Globus pallidus (tissue), 1 donor: ENCODE measurements at regions not wholly inside any gene's neighbourhood (a gene's known extent, or its start where the extent isn't known, plus 50 kb on each side); places are given as distances from the start of the nearest gene placed in this dataset.

Experiments used
- DNase-seq: peaks from one replicate; pipeline ENCODE4 v3.0.0-alpha.2; 2015; ENCODE audit warnings: low spot score

GRCh38 chr6:18784794-18785193 lies 397.6 kb downstream of the RNF144B start:
- no peak for DNase-seq

GRCh38 chr6:18785810-18786490 lies 398.8 kb downstream of the RNF144B start:
- DNase-seq, result no peak

GRCh38 chr6:18792866-18793265 lies 405.7 kb downstream of the RNF144B start:
- DNase-seq, result no peak

- no peak for DNase-seq
These were observed 408.6 kb downstream of the RNF144B start for GRCh38 chr6:18795726-18796125.

GRCh38 chr6:18820725-18821124 lies 433.6 kb downstream of the RNF144B start:
- DNase-seq, result no peak

- no peak for DNase-seq
These were observed 436.7 kb downstream of the RNF144B start for GRCh38 chr6:18823782-18824386.

GRCh38 chr6:18829272-18829870 lies 442.2 kb downstream of the RNF144B start:
- no peak for DNase-seq

GRCh38 chr6:18835976-18836375 lies 448.8 kb downstream of the RNF144B start:
- DNase-seq, result no peak

GRCh38 chr6:18837013-18837412 lies 449.9 kb downstream of the RNF144B start:
- no peak for DNase-seq

GRCh38 chr6:18842534-18842933 lies 455.4 kb downstream of the RNF144B start:
- DNase-seq, result no peak

- no peak for DNase-seq
These were observed 458.7 kb downstream of the RNF144B start for GRCh38 chr6:18845896-18846295.

- DNase-seq, result no peak
These were observed 459.2 kb downstream of the RNF144B start for GRCh38 chr6:18846327-18846726.

- DNase-seq, result no peak
These were observed 474.1 kb downstream of the RNF144B start for GRCh38 chr6:18861204-18861603.

- DNase-seq, result no peak
These were observed 496.1 kb downstream of the RNF144B start for GRCh38 chr6:18883268-18883667.

- DNase-seq, result peak; percentile 75
These were observed 496.7 kb downstream of the RNF144B start for GRCh38 chr6:18883851-18884250.

GRCh38 chr6:18893540-18894269 lies 506.6 kb downstream of the RNF144B start:
- DNase-seq, result no peak

- no peak for DNase-seq
These were observed 510.2 kb downstream of the RNF144B start for GRCh38 chr6:18897350-18897749.

- peak; percentile 1 for DNase-seq
These were observed 517.5 kb downstream of the RNF144B start for GRCh38 chr6:18904681-18905080.

- DNase-seq, result no peak
These were observed 533.6 kb downstream of the RNF144B start for GRCh38 chr6:18920701-18921100.

- DNase-seq, result no peak
These were observed 543.9 kb downstream of the RNF144B start for GRCh38 chr6:18931086-18931485.

- no peak for DNase-seq
These were observed 571.0 kb downstream of the RNF144B start for GRCh38 chr6:18958146-18958545.

- DNase-seq, result no peak
These were observed 574.4 kb downstream of the RNF144B start for GRCh38 chr6:18961566-18961965.

- peak; percentile 20 for DNase-seq
These were observed 575.3 kb downstream of the RNF144B start for GRCh38 chr6:18962361-18962905.
